T-cell (primary cell): ENCODE measurements at regions not wholly inside any gene's neighbourhood (a gene's known extent, or its start where the extent isn't known, plus 50 kb on each side); places are given as distances from the start of the nearest gene placed in this dataset.

Source experiments
- ATAC-seq, 4 experiments: fragments of 200-7000 bp in 3 of 4; fragments of 150-1000 bp in 1 of 4; cut with Tn5 transposase; replicated peaks in 1 of 4; 1 replicate in 3 of 4; 2 replicates in 1 of 4; pipeline ENCODE4 v1.10.0; 2021; ENCODE audit warnings: moderate library complexity in 3 of 4, mild to moderate bottlenecking in 2 of 4, moderate number of reproducible peaks in 1 of 4
- CTCF ChIA-PET, 2 donors: fragments of 300-600 bp; sonication (Branson Sonifier 250); formaldehyde crosslinking; loops; one replicate each; lab custom pipeline; 2022; ENCODE audit warnings: antibody characterized with exemption in 2 of 2; lab: Charles Lee
- POLR2A ChIA-PET, 2 donors: fragments of 300-600 bp; sonication (Branson Sonifier 250); formaldehyde crosslinking; loops; one replicate each; lab custom pipeline; 2022; ENCODE audit warnings: antibody characterized with exemption in 2 of 2; lab: Charles Lee
- DNase-seq, 35 experiments: peaks; one replicate each; pipeline versions ENCODE4 v3.0.0 to v3.0.0-alpha.2; 2013 to 2023
- H3K27ac ChIP-seq: one replicate; pipeline ENCODE4 v1.5.1; 2013; ENCODE audit warnings: low read length
- H3K27me3 ChIP-seq, 2 experiments: replicated peaks in 1 of 2; 1 replicate in 1 of 2; 2 replicates in 1 of 2; pipeline versions ENCODE4 v1.6.1 to v1.7.0; 2013; ENCODE audit warnings: low read length in 1 of 2, mixed read lengths in 1 of 2; ENCODE audit not compliant: control insufficient read depth in 2 of 2, insufficient read depth in 2 of 2; ENCODE audit errors: extremely low read depth in 1 of 2
- H3K36me3 ChIP-seq, 2 donors: 1 replicate in 1 of 2; 2 replicates in 1 of 2; pipeline versions ENCODE4 v1.6.1 to v1.7.0; 2013; ENCODE audit warnings: low read length in 1 of 2; ENCODE audit not compliant: control insufficient read depth in 2 of 2, insufficient read depth in 1 of 2; ENCODE audit errors: extremely low read depth in 1 of 2
- H3K4me1 ChIP-seq, 2 experiments: 1 replicate in 1 of 2; 2 replicates in 1 of 2; pipeline versions ENCODE4 v1.6.1 to v1.7.0; 2013; ENCODE audit warnings: low read length in 2 of 2, mixed read lengths in 1 of 2; ENCODE audit not compliant: insufficient read depth in 2 of 2, control insufficient read depth in 1 of 2; ENCODE audit errors: extremely low read depth in 1 of 2
- H3K4me3 ChIP-seq, 2 donors: 1 replicate in 1 of 2; 2 replicates in 1 of 2; pipeline versions ENCODE4 v1.5.1 to v1.7.0; 2013; ENCODE audit warnings: mild to moderate bottlenecking in 2 of 2, low read length in 1 of 2, moderate library complexity in 1 of 2; ENCODE audit not compliant: control insufficient read depth in 1 of 2; ENCODE audit errors: extremely low read depth in 1 of 2
- H3K9me3 ChIP-seq: 2 replicates; pipeline ENCODE4 v1.7.0; 2013
- H3K27ac Mint-ChIP-seq, 2 donors: one replicate each; pipeline ENCODE4 v1.8.0; 2020 to 2021; ENCODE audit warnings: mild to moderate bottlenecking in 2 of 2, mixed read lengths in 2 of 2
- H3K27me3 Mint-ChIP-seq, 2 donors: one replicate each; pipeline ENCODE4 v1.8.0; 2021 to 2022; ENCODE audit warnings: mixed read lengths in 2 of 2
- H3K36me3 Mint-ChIP-seq: one replicate; pipeline ENCODE4 v1.8.0; 2021; ENCODE audit warnings: mixed read lengths
- H3K4me1 Mint-ChIP-seq, 3 donors: one replicate each; pipeline ENCODE4 v1.8.0; 2020 to 2022; ENCODE audit warnings: mixed read lengths in 3 of 3, mild to moderate bottlenecking in 1 of 3
- H3K4me3 Mint-ChIP-seq, 3 donors: one replicate each; pipeline ENCODE4 v1.8.0; 2020 to 2022; ENCODE audit warnings: mild to moderate bottlenecking in 3 of 3, mixed read lengths in 3 of 3, moderate library complexity in 3 of 3
- H3K9me3 Mint-ChIP-seq, 3 donors: one replicate each; pipeline ENCODE4 v1.8.0; 2020 to 2022; ENCODE audit warnings: mixed read lengths in 3 of 3
- WGBS: methylation state at CpG from one replicate; pipeline ENCODE4 v1.1.5; 2013; ENCODE audit warnings: missing lambda C conversion rate; ENCODE audit not compliant: insufficient coverage; 5-methylcytosine and 5-hydroxymethylcytosine counted together

- H3K27me3 ChIP-seq: no peaks in the 10 kb centered on the region
- no peak overlapping the region for H3K27ac ChIP-seq
- no peak overlapping the region for H3K4me3 Mint-ChIP-seq
- no peaks in the 10 kb centered on the region for H3K9me3 Mint-ChIP-seq
- no peak for ATAC-seq
- H3K36me3 ChIP-seq: no peaks in the 10 kb centered on the region
- no CpG with 5 or more reads among the region's 2 CpGs for WGBS
- H3K4me1 ChIP-seq: no peaks in the 10 kb centered on the region
- no peak for DNase-seq
- ChIA-PET CTCF (no interaction called here), POLR2A (no interaction called here)
- H3K27me3 Mint-ChIP-seq: peaks cover 0 to 8% of the 10 kb centered on the region in 2 donors
- no peaks in the 10 kb centered on the region for H3K36me3 Mint-ChIP-seq
- no peak overlapping the region for H3K27ac Mint-ChIP-seq
- H3K4me3 ChIP-seq: no peak overlapping the region
- peaks cover 0 to 3% (median 2%) of the 10 kb centered on the region in 3 donors for H3K4me1 Mint-ChIP-seq
- no peaks in the 10 kb centered on the region for H3K9me3 ChIP-seq
These were observed 52.8 kb downstream of the PPP1R2C start for GRCh38 chrX:42725196-42725595.

- Histone ChIP-seq H3K27me3 (no peaks in the 10 kb centered on the region), H3K4me3 (no peak overlapping the region), H3K36me3 (no peaks in the 10 kb centered on the region), H3K4me1 (peaks cover 0 to 1% of the 10 kb centered on the region in 2 experiments), H3K27ac (no peak overlapping the region), H3K9me3 (no peaks in the 10 kb centered on the region)
- no peaks in the 10 kb centered on the region for H3K36me3 Mint-ChIP-seq
- no peaks in the 10 kb centered on the region for H3K9me3 Mint-ChIP-seq
- H3K4me1 Mint-ChIP-seq: peaks cover 6 to 8% (median 7%) of the 10 kb centered on the region in 3 donors
- H3K27me3 Mint-ChIP-seq: peaks cover 0 to 11% of the 10 kb centered on the region in 2 donors
- WGBS: no CpG with 5 or more reads among the region's 4 CpGs
- ATAC-seq (no peak), DNase-seq (no peak)
- CTCF ChIA-PET: no interaction called here
- POLR2A ChIA-PET: interaction anchor here in 1 of 2 donors (0.5 kb wide), 1 partner anchor 52 kb away, joined by 4 read pairs; no protein-coding TSS in a partner anchor
- no peak overlapping the region for H3K27ac Mint-ChIP-seq
- no peak overlapping the region for H3K4me3 Mint-ChIP-seq
These were observed 57.8 kb downstream of the PPP1R2C start for GRCh38 chrX:42720209-42720608.

- H3K36me3 ChIP-seq: no peaks in the 10 kb centered on the region
- DNase-seq (no peak), ATAC-seq (no peak)
- H3K36me3 Mint-ChIP-seq: no peaks in the 10 kb centered on the region
- POLR2A ChIA-PET: interaction anchor here in 1 of 2 donors (0.7 kb wide), 1 partner anchor 13 kb away, joined by 3 read pairs; no protein-coding TSS in a partner anchor
- peaks cover 7 to 13% (median 7%) of the 10 kb centered on the region in 3 donors for H3K4me1 Mint-ChIP-seq
- H3K9me3 Mint-ChIP-seq: no peaks in the 10 kb centered on the region
- no peaks in the 10 kb centered on the region for H3K27me3 ChIP-seq
- H3K9me3 ChIP-seq: no peaks in the 10 kb centered on the region
- 96% methylated on average over 4 of the region's 8 CpGs for WGBS
- peaks cover 0 to 10% of the 10 kb centered on the region in 2 donors for H3K27me3 Mint-ChIP-seq
- peak overlapping the region in 1 of 2 donors; percentile 39 for H3K27ac Mint-ChIP-seq
- H3K4me3 ChIP-seq: no peak overlapping the region
- CTCF ChIA-PET: interaction anchor here in 1 of 2 donors (0.6 kb wide), 1 partner anchor 620 kb away, joined by 3 read pairs; no protein-coding TSS in a partner anchor
- no peak overlapping the region for H3K27ac ChIP-seq
- H3K4me1 ChIP-seq: peaks cover 0 to 4% of the 10 kb centered on the region in 2 experiments
- peak overlapping the region in 1 of 3 donors; percentile 5 for H3K4me3 Mint-ChIP-seq
These were observed 62.2 kb downstream of the PPP1R2C start for GRCh38 chrX:42715701-42716262.

GRCh38 chrX:42714981-42715700 lies 62.8 kb downstream of the PPP1R2C start:
- no peaks in the 10 kb centered on the region for H3K36me3 Mint-ChIP-seq
- Histone ChIP-seq H3K4me3 (no peak overlapping the region), H3K9me3 (no peaks in the 10 kb centered on the region), H3K4me1 (peaks cover 0 to 4% of the 10 kb centered on the region in 2 experiments), H3K27me3 (no peaks in the 10 kb centered on the region), H3K27ac (no peak overlapping the region), H3K36me3 (no peaks in the 10 kb centered on the region)
- peak overlapping the region in 1 of 2 donors; percentile 39 for H3K27ac Mint-ChIP-seq
- ChIA-PET CTCF (interaction anchor here in 1 of 2 donors (0.6 kb wide), 1 partner anchor 621 kb away, joined by 3 read pairs; no protein-coding TSS in a partner anchor), POLR2A (interaction anchor here in 1 of 2 donors (0.7 kb wide), 1 partner anchor 13 kb away, joined by 3 read pairs; no protein-coding TSS in a partner anchor)
- WGBS: 33% methylated on average over 3 of the region's 11 CpGs
- H3K4me3 Mint-ChIP-seq: peak overlapping the region in 1 of 3 donors; percentile 5
- peak; percentile 77 to 91 (median 83) for ATAC-seq
- no peaks in the 10 kb centered on the region for H3K9me3 Mint-ChIP-seq
- DNase-seq: peak in 33 of 35 experiments; percentile 2 to 59 (median 26)
- peaks cover 0 to 10% of the 10 kb centered on the region in 2 donors for H3K27me3 Mint-ChIP-seq
- H3K4me1 Mint-ChIP-seq: peaks cover 7 to 14% (median 7%) of the 10 kb centered on the region in 3 donors

- DNase-seq (no peak), ATAC-seq (no peak)
- H3K9me3 Mint-ChIP-seq: no peaks in the 10 kb centered on the region
- no peaks in the 10 kb centered on the region for H3K27me3 ChIP-seq
- POLR2A ChIA-PET: no interaction called here
- CTCF ChIA-PET: no interaction called here
- no peaks in the 10 kb centered on the region for H3K36me3 ChIP-seq
- no peak overlapping the region for H3K27ac ChIP-seq
- H3K9me3 ChIP-seq: no peaks in the 10 kb centered on the region
- no peaks in the 10 kb centered on the region for H3K36me3 Mint-ChIP-seq
- H3K4me1 Mint-ChIP-seq: peaks cover 2 to 18% (median 4%) of the 10 kb centered on the region in 3 donors
- H3K27me3 Mint-ChIP-seq: peaks cover 0 to 7% of the 10 kb centered on the region in 2 donors
- H3K27ac Mint-ChIP-seq: no peak overlapping the region
- peaks cover 0 to 4% of the 10 kb centered on the region in 2 experiments for H3K4me1 ChIP-seq
- no CpG with 5 or more reads among the region's 2 CpGs for WGBS
- no peak overlapping the region for H3K4me3 Mint-ChIP-seq
- no peak overlapping the region for H3K4me3 ChIP-seq
These were observed 67.5 kb downstream of the PPP1R2C start for GRCh38 chrX:42710452-42710851.

- WGBS: no CpG with 5 or more reads among the region's 2 CpGs
- ChIA-PET POLR2A (no interaction called here), CTCF (no interaction called here)
- Histone ChIP-seq H3K36me3 (no peaks in the 10 kb centered on the region), H3K27me3 (no peaks in the 10 kb centered on the region), H3K4me3 (no peak overlapping the region), H3K9me3 (no peaks in the 10 kb centered on the region), H3K4me1 (peaks cover 0 to 3% of the 10 kb centered on the region in 2 experiments), H3K27ac (no peak overlapping the region)
- H3K27ac Mint-ChIP-seq: no peak overlapping the region
- peaks cover 0 to 3% of the 10 kb centered on the region in 2 donors for H3K27me3 Mint-ChIP-seq
- H3K4me3 Mint-ChIP-seq: no peak overlapping the region
- H3K9me3 Mint-ChIP-seq: no peaks in the 10 kb centered on the region
- no peaks in the 10 kb centered on the region for H3K36me3 Mint-ChIP-seq
- ATAC-seq (no peak), DNase-seq (no peak)
- H3K4me1 Mint-ChIP-seq: peaks cover 8 to 19% (median 9%) of the 10 kb centered on the region in 3 donors
These were observed 69.7 kb downstream of the PPP1R2C start for GRCh38 chrX:42708222-42708621.
